ENCODE measurements at regions not wholly inside any gene's neighbourhood (a gene's known extent, or its start where the extent isn't known, plus 50 kb on each side); places are given as distances from the start of the nearest gene placed in this dataset.

DNA sequence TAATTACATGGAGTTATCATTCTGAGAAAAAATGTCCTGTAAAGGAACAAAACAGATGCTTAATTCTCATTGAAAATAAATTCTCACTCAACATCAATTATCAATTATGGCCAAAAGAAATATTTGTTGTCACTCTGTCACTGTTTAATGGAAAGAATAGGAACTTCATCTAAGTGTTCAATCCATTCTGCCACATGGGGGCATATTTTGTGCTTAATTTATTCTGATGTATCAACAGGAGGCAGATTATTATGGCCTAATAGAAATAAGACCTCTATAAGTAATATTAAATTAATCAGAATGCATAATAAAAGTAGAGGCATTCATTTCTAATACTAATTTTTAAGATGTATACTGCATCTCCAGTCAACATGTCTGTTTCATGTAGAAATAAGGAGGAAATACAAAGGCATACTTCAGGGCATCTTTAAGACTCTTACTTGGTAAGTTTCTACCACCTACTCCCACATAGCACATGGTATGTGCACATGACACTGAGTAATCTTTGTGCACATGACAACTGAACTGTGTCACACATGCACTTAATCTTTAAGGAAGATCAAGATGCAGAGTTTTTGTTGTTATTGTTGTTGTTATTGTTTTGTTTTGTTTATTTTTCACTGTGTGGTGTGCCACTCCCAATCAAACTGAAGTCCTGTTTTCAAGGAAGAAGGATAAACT is 420.4 kb upstream of the SEMA3A start:
- no peak for DNase-seq

DNA sequence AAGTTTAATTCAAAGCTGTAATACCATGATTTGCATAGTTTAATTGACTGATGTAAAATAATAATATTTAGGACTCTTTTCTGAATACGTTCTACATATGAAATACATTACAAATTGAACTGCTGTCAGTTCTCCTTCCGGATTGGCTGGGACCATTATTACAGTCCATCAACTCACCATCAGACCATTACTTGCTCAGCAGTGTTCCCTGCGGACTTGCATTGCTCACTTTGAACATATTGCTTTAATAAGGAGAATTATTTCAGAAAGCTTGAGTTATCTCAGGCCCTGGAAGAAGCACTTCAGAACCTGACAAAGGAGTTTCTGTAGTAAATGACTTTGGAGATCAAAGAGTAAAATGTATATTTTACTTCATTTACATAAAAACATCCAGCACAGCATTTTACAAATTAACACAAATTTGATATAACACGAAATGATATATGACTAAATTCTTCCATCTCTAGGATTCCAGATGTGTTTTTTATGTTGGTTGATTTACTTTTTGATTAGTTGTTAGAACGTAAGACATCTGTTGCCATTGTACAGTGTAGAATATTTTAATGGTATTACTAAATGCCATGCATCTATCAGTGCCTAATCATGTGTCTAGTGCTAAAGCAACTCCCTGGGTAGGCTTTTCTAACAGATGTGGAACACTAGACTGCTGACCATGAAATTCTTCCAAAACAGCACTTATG is 418.5 kb upstream of the SEMA3A start:
- DNase-seq, result no peak

DNA sequence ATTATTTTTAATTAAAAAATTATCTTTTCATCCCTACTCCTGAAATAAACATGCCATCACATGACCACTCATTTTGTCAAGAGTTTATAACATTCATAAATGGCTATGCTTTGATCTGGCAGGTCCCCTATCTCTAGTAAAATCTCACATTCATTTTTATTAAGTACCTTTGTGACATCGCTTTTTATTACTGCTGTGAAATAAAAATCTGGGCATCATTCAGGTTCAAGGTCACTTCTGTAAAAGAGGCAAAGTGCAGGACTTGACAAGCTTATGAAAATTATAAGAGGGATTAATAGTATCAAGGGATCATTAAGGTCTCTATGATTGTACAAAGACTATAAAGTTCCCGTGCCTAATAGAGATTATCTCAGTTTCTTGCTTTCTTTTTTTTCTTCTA is 416.8 kb upstream of the SEMA3A start:
- no peak for DNase-seq

GRCh38 chr7:84610390-84610789 is 415.8 kb upstream of the SEMA3A start:
- no peak for DNase-seq

DNA sequence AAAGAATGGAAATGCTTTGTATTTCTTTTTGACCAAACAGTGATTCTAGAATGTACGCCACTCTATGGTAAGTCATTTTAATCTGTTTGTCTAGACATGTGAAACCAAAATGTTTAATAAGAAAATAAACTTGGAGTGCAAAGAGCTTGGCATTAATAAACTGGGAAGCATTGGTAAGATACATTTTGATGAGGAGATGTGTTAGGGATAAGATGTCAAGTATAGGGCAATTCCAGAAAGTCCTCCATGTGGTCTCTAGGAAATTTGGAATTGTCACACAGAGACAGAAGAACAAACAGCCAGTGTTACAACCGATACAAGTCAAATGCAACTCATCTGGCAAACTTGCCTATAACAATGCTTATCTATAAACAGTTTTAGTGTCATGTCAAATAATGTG is 410.7 kb upstream of the SEMA3A start:
- no peak for DNase-seq

DNA sequence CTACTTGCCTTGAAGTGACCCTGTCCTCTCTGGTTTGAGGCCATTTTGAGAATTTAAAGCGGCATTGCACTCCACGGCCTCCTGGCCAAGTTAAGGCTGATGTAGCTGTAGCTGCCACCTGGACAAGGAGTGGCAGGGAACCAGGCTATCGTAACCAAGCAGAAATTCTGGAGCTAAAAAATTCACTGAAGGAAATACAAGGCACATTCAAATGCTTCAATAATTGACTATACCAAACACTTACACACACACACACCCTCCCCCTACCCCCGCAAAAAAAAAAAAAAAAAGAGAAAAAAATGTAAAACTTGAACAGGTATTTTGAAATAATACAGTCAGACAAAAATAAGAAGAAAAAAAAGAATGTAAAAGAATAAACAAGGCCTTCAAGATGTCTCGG is 409.0 kb upstream of the SEMA3A start:
- DNase-seq, result no peak

DNA sequence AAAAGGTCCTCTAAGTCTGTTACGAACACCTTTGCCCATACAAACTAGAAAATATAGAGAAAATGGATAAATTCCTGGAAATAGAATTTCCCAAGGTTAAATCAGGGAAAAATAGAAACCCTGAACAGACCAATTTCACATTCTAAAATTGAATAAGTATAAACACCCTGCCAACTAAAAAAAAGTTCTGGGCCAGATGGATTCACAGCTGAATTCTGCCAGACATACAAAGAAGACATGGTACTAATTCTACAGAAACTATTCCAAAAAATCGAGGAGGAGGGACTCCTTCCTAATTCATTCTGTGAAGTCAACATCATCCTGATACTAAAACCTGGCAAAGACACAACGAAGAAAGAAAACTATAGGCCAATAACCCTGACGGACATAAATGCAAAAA is 400.4 kb upstream of the SEMA3A start:
- DNase-seq, result no peak

DNA sequence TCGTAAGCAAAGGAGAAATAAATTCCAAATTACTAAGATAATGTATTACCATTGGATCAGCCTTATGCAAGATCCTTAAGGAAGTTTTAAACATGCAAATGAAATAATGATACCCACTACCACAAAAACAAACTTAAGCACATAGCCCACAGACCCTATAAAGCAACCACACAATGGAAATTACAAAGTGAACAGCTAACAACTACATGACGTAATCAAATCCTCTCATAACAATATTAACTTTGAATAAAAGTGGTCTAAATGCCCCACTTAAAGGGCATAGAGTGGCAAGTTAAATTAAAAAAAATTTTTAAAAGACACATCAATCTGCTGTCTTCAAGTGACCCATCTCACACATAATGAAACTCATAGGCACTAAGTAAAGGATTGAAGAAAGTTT is 397.3 kb upstream of the SEMA3A start:
- DNase-seq, result no peak

DNA sequence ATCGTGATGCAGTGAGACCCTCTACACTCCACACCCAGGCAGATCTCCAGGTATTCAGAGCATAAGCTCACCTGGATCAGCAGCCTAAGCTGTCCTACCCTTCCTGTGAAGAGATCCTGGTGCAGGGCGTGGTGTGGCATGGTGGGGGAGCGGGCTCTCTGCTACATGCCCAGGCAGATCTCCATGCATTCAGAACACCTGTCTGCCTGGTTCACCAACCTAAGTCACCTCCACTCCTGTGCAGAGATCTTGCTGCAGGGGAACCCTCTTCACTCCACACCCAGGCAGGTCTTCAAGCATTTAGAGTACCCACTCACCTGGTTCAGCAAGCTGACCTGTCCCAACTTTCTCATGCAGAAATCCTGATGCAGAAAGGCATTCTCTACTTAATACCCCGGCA is 394.4 kb upstream of the SEMA3A start:
- no peak for DNase-seq

GRCh38 chr7:84583331-84583730 is 388.7 kb upstream of the SEMA3A start:
- no peak for DNase-seq

DNA sequence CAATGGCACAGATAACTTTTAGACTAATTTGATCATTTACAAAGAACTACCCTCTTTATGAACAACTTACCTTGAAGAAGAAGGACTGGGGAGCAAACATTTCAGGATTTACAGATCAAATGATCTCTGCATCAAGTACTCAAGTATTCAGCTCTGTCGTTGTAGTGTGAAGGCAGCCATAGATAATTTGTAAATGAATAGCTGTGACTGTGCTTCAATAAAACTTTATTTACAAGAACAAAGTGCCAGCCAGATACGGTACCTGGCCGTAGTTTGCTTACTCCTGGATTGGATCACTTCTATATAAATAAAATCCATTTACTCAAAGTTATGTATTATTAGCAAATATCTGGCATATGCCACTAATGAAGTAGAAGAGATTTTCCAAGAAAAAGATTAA is 388.2 kb upstream of the SEMA3A start:
- no peak for DNase-seq

DNA sequence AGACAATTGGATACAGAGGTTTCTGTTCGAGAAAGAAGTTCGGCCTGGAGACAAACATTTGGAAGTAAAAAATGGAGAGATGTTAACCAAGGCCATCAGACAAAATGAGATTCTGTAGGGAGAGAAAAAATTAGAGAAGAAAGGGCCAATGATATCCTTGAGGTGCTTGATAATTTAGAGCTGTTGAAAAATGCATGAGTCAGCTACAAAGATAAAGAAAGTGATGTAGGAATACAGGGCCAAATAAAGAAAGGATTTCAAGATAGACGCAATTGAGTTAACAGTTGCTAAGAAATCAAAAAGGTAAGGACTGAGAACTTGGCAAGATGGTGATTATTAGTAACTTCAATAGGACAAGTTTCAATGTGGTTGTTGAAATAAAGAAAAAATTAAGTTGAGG is 384.2 kb upstream of the SEMA3A start:
- DNase-seq, result no peak

DNA sequence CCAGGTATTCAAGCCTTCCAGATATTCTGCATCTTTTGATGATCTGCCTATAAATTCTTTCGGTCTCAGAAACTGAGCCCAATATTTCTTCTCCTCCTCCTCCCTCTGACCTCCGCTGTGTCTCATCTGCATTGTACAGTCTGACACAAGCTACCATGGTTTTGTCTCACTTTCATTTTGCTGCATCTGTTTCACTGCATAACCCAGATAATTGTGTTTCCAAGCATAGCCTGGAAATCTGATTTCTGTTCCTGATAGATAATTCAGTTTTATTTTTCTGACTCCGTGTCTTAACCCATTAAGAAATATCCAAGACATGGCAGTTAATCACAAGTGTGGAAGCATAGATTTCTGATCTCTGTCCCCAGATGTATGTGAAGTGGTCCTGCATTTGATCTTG is 374.2 kb upstream of the SEMA3A start:
- DNase-seq, result no peak

- DNase-seq, result no peak
Observed at GRCh38 chr7:84565345-84566074, 370.9 kb upstream of the SEMA3A start.

GRCh38 chr7:84553711-84554110 is 359.1 kb upstream of the SEMA3A start:
- no peak for DNase-seq

DNA sequence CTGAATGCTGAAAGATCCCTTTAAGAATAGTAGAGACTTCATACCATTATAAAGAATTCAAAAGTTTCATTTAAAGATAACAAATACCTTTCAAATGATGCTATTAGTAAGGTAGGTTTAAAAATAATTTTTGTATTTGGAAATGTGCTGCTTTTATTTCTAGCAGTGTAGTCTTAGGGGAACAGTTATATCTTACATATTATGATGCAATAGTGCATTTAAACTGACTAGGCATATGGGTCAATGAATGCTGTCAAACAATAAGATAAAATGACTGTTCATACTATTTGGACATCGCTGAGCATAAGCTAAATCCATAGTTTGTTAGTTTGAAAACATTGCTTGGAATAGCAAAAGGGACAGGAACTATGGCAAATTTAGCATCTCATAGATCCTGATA is 354.8 kb upstream of the SEMA3A start:
- DNase-seq, result no peak

- DNase-seq, result no peak
Observed at GRCh38 chr7:84548366-84549365, 354.1 kb upstream of the SEMA3A start.

- no peak for DNase-seq
Observed at GRCh38 chr7:84547331-84547730, 352.7 kb upstream of the SEMA3A start.

GRCh38 chr7:84546403-84546802 is 351.8 kb upstream of the SEMA3A start:
- no peak for DNase-seq

DNA sequence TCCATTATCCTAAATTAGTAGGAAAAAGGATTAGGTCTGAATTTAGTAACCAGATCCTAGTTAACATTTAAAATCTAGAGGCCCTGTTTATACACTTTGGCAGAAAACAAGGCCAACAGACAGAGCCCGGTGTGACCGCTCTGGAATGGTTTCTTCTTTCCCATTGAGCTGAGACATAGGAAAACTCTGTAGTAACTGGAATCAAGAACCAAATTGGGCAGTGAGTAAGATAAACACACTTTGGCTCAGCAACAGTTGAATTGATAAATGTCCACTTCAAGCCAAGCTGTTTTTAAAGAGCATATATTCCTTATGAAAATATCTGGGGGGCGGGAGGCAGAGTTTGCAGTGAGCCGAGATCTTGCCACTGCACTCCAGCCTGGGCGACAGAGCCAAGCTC is 343.7 kb upstream of the SEMA3A start:
- no peak for DNase-seq

DNA sequence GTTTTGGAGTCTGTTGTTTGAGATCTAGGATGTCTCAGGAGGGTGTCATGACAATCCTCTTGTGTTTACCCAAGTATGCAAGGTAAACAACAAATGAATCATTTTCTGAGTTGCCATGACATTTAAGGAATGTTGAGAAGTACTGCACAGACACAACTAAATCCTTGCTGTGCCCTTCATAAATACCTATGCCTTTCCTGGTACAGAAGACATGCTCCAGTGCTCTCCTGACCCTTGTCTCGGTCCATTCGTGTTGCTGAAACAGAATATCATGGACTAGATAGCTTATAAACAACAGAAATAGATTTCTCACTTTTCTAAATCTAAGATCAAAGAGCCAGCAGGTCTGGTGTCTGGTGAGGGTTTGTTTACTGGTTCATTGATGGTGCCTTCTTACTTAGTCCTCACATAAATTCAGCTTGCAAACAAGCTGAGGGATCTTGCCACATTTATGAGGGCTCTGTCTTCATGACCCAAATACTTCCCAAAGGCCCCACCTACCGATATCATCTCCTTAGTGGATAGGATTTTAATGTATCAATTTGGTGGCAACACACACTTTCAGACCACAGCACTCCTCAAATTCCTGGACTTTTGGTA is 341.8 kb upstream of the SEMA3A start:
- no peak for DNase-seq

GRCh38 chr7:84535580-84536270 is 341.1 kb upstream of the SEMA3A start:
- no peak for DNase-seq

Measured in CD4-positive, alpha-beta T cell treated with Interleukin-4 for 4 hours (primary cell).